Astrocyte (in vitro differentiated cells and primary cell): ENCODE measurements at regions not wholly inside any gene's neighbourhood (a gene's known extent, or its start where the extent isn't known, plus 50 kb on each side); places are given as distances from the start of the nearest gene placed in this dataset.

Experiments used
- CTCF ChIP-seq: IDR thresholded peaks from 2 replicates; pipeline ENCODE4 v1.5.1; 2011; ENCODE audit warnings: low read depth, mild to moderate bottlenecking, inconsistent platforms, low read length, moderate library complexity; ENCODE audit not compliant: insufficient read depth
- EZH2 ChIP-seq: IDR thresholded peaks from 2 replicates; pipeline ENCODE4 v1.6.1; 2012; ENCODE audit warnings: mild to moderate bottlenecking, low read length, inconsistent platforms; ENCODE audit not compliant: insufficient read depth

- TF ChIP-seq CTCF (peak; percentile 28), EZH2 (no peak)
Observed at GRCh38 chr16:27642756-27643155, 92.8 kb downstream of the KATNIP start.
